Prostate gland (tissue), 2 donors: ENCODE measurements at regions not wholly inside any gene's neighbourhood (a gene's known extent, or its start where the extent isn't known, plus 50 kb on each side); places are given as distances from the start of the nearest gene placed in this dataset.

Experiments used
- POLR2A ChIP-seq: fragments of 450-650 bp; IDR thresholded peaks from one replicate; pipeline ENCODE4 v1.6.1; 2016; ENCODE audit warnings: antibody characterized with exemption, mild to moderate bottlenecking
- POLR2AphosphoS5 ChIP-seq: sonication (generic); formaldehyde crosslinking; IDR thresholded peaks from one replicate; pipeline ENCODE4 v1.6.1; 2017; ENCODE audit warnings: antibody characterized with exemption
- TF ChIP-seq, protein P1 (sequence below), 4 experiments: fragments of 200-600 bp in 2 of 4; fragments of 450-650 bp in 2 of 4; sonication (generic) in 2 of 4; IDR thresholded peaks; 1 replicate in 3 of 4; 2 replicates in 1 of 4; pipeline ENCODE4 v1.5.1; 2016 to 2019; ENCODE audit warnings: antibody characterized with exemption in 4 of 4, mild to moderate bottlenecking in 2 of 4, moderate library complexity in 2 of 4

DNA sequence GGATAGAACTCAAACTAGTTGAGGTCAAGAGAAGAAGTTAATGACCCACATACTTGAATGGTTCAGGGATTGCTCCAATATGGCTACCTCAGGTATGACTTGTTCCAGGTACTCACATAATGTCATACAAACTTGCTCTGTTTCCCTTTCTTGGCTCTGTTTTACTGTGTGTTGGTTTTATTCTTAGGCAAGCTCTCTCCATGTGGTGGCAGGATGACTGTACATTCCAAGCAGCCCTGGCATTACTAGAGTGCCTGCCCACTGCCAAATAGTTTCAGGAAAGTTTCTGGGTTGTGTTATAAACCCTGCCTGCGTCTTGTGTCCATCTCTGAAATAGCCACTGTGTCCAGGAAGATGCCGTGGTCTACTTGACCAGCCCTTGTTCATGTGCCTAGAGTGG lies 476.8 kb downstream of the SHISA9 start:
- TF ChIP-seq, protein P1, sequence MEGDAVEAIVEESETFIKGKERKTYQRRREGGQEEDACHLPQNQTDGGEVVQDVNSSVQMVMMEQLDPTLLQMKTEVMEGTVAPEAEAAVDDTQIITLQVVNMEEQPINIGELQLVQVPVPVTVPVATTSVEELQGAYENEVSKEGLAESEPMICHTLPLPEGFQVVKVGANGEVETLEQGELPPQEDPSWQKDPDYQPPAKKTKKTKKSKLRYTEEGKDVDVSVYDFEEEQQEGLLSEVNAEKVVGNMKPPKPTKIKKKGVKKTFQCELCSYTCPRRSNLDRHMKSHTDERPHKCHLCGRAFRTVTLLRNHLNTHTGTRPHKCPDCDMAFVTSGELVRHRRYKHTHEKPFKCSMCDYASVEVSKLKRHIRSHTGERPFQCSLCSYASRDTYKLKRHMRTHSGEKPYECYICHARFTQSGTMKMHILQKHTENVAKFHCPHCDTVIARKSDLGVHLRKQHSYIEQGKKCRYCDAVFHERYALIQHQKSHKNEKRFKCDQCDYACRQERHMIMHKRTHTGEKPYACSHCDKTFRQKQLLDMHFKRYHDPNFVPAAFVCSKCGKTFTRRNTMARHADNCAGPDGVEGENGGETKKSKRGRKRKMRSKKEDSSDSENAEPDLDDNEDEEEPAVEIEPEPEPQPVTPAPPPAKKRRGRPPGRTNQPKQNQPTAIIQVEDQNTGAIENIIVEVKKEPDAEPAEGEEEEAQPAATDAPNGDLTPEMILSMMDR (IDR thresholded peaks at IDR 0.05): no peak
- TF ChIP-seq POLR2A (no peak), POLR2AphosphoS5 (no peak)
